Tibial nerve (tissue), 4 donors: ENCODE measurements at regions not wholly inside any gene's neighbourhood (a gene's known extent, or its start where the extent isn't known, plus 50 kb on each side); places are given as distances from the start of the nearest gene placed in this dataset.

Experiments
- DNase-seq, 2 donors: peaks; one replicate each; pipeline ENCODE4 v3.0.0-alpha.2; 2019; ENCODE audit warnings: low spot score in 2 of 2
- H3K27ac ChIP-seq, 4 donors: fragments of 200-600 bp; sonication (generic) in 3 of 4; one replicate each; pipeline ENCODE4 v1.5.1; 2017 to 2019; ENCODE audit warnings: mild to moderate bottlenecking in 1 of 4
- H3K27me3 ChIP-seq, 2 donors: fragments of 200-600 bp; sonication (generic) in 1 of 2; one replicate each; pipeline versions ENCODE4 v1.5.1 to v1.6.0; 2017 to 2019
- H3K36me3 ChIP-seq, 3 donors: fragments of 200-600 bp; sonication (generic); one replicate each; pipeline ENCODE4 v1.5.1; 2018 to 2019
- H3K4me1 ChIP-seq, 4 donors: fragments of 200-600 bp; sonication (generic) in 3 of 4; one replicate each; pipeline ENCODE4 v1.5.1; 2017 to 2019
- H3K4me3 ChIP-seq, 4 donors: fragments of 200-600 bp; sonication (generic) in 3 of 4; one replicate each; pipeline ENCODE4 v1.5.1; 2017 to 2019; ENCODE audit warnings: mild to moderate bottlenecking in 1 of 4, moderate library complexity in 1 of 4
- H3K9me3 ChIP-seq, 4 donors: fragments of 200-600 bp; sonication (generic) in 3 of 4; one replicate each; pipeline ENCODE4 v1.5.1; 2017 to 2019
- CTCF ChIP-seq, 5 experiments: fragments of 200-600 bp in 3 of 5; fragments of 450-650 bp in 2 of 5; sonication (generic) in 3 of 5; IDR thresholded peaks; one replicate each; pipeline ENCODE4 v1.5.1; 2016 to 2019; ENCODE audit warnings: antibody characterized with exemption in 5 of 5, mild to moderate bottlenecking in 3 of 5, moderate library complexity in 2 of 5
- EP300 ChIP-seq, 2 donors: sonication (generic); formaldehyde crosslinking; IDR thresholded peaks; one replicate each; pipeline ENCODE4 v1.6.1; 2017; ENCODE audit warnings: antibody characterized with exemption in 2 of 2, mild to moderate bottlenecking in 1 of 2
- POLR2A ChIP-seq, 2 donors: fragments of 450-650 bp; IDR thresholded peaks; one replicate each; pipeline ENCODE4 v1.6.1; 2017; ENCODE audit warnings: antibody characterized with exemption in 2 of 2, mild to moderate bottlenecking in 2 of 2, moderate library complexity in 2 of 2
- WGBS, 2 donors: methylation state at CpG; one replicate each; pipeline ENCODE4 v1.1.5; 2018; 5-methylcytosine and 5-hydroxymethylcytosine counted together

DNA sequence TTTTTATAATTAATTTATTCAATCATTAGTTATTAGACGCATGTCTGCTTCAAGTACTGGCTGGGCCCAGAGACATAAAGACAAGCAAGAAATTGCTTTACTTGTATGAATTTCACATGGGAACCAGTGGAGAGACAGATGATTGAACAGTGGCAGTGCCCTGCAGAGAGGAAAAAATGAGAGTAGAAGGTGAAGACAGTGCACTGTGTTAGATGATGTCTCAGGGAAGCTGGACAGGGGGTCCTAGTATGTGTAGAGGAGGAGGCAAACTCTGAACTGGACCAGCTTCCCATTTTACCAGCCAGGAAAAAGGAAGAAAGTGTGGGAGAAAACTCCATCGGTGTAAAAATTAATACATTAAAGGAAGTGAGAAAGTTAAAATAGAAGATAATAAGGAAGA lies 126.0 kb downstream of the BACH1 start:
- Histone ChIP-seq H3K4me3 (no peak overlapping the region), H3K27ac (no peak overlapping the region), H3K36me3 (no peaks in the 10 kb centered on the region), H3K27me3 (no peaks in the 10 kb centered on the region), H3K9me3 (no peaks in the 10 kb centered on the region), H3K4me1 (no peaks in the 10 kb centered on the region)
- TF ChIP-seq EP300 (IDR thresholded peaks at IDR 0.05) (no peak), CTCF (IDR thresholded peaks at IDR 0.05) (no peak), POLR2A (IDR thresholded peaks at IDR 0.05) (no peak)
- no peak for DNase-seq
- WGBS, 2 donors = 85 to 92% methylated on average over 2 of the region's 2 CpGs

DNA sequence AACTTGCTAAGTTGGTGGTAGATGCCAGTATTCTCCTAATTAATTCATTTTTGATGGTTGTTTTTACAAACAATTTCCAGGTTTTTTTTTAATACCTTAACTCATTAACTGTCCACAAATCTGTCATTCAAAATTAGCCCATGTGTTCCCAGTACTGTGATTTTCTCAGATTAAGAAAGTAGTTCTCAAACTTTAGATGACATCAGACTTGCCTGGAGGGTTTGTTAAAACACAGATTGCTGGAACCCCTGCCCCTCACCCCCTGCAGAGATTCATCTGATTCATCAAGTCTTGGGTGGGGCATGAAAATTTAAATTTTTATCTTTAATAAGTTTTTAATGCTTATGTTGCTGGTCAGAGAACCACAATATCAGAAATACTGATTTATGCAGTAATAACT lies 130.5 kb downstream of the BACH1 start:
- Histone ChIP-seq H3K4me3 (no peak overlapping the region), H3K36me3 (no peaks in the 10 kb centered on the region), H3K9me3 (no peaks in the 10 kb centered on the region), H3K27ac (no peak overlapping the region), H3K27me3 (no peaks in the 10 kb centered on the region), H3K4me1 (no peaks in the 10 kb centered on the region)
- no peak for DNase-seq
- TF ChIP-seq EP300 (IDR thresholded peaks at IDR 0.05) = no peak
- TF ChIP-seq CTCF (IDR thresholded peaks at IDR 0.05) = no peak
- TF ChIP-seq POLR2A (IDR thresholded peaks at IDR 0.05) = no peak

GRCh38 chr21:29430030-29430429 lies 131.3 kb downstream of the BACH1 start:
- Histone ChIP-seq H3K9me3 (no peaks in the 10 kb centered on the region), H3K27ac (no peak overlapping the region), H3K27me3 (no peaks in the 10 kb centered on the region), H3K4me3 (no peak overlapping the region), H3K36me3 (no peaks in the 10 kb centered on the region), H3K4me1 (no peaks in the 10 kb centered on the region)
- TF ChIP-seq POLR2A (IDR thresholded peaks at IDR 0.05) (no peak), CTCF (IDR thresholded peaks at IDR 0.05) (no peak), EP300 (IDR thresholded peaks at IDR 0.05) (no peak)
- WGBS, 2 donors = 82% methylated on average over 4 of the region's 4 CpGs
- DNase-seq = no peak

GRCh38 chr21:29430576-29430975 lies 131.9 kb downstream of the BACH1 start:
- Histone ChIP-seq H3K9me3 (no peaks in the 10 kb centered on the region), H3K27ac (no peak overlapping the region), H3K4me3 (no peak overlapping the region), H3K27me3 (no peaks in the 10 kb centered on the region), H3K4me1 (no peaks in the 10 kb centered on the region), H3K36me3 (no peaks in the 10 kb centered on the region)
- WGBS, 2 donors = 82 to 85% methylated on average over 7 of the region's 7 CpGs
- TF ChIP-seq CTCF (IDR thresholded peaks at IDR 0.05) (no peak), EP300 (IDR thresholded peaks at IDR 0.05) (no peak), POLR2A (IDR thresholded peaks at IDR 0.05) (no peak)
- DNase-seq = no peak

- Histone ChIP-seq H3K27ac (no peak overlapping the region), H3K36me3 (no peaks in the 10 kb centered on the region), H3K9me3 (no peaks in the 10 kb centered on the region), H3K27me3 (no peaks in the 10 kb centered on the region), H3K4me3 (no peak overlapping the region), H3K4me1 (peaks cover 0 to 6% (median 0%) of the 10 kb centered on the region in 4 donors)
- TF ChIP-seq POLR2A (IDR thresholded peaks at IDR 0.05) (no peak), EP300 (IDR thresholded peaks at IDR 0.05) (no peak), CTCF (IDR thresholded peaks at IDR 0.05) (no peak)
- WGBS, 2 donors = 40 to 58% methylated on average over 1 of the region's 1 CpG
- DNase-seq = no peak
Observed at GRCh38 chr21:29431178-29431577, 132.5 kb downstream of the BACH1 start.
